Epithelial cell of proximal tubule (primary cell): ENCODE measurements at regions not wholly inside any gene's neighbourhood (a gene's known extent, or its start where the extent isn't known, plus 50 kb on each side); places are given as distances from the start of the nearest gene placed in this dataset.

Experiments used
- DNase-seq: peaks from one replicate; pipeline ENCODE4 v3.0.0-alpha.2; 2011; ENCODE audit warnings: low read depth
- H3K4me3 ChIP-seq: 2 replicates; pipeline ENCODE4 v1.5.1; 2011; ENCODE audit warnings: low read depth, mild to moderate bottlenecking, low read length
- TF ChIP-seq, protein P1 (sequence below): conservative IDR thresholded peaks from 2 replicates; pipeline ENCODE4 v1.5.1; 2012; ENCODE audit warnings: low read depth, mild to moderate bottlenecking, low read length

DNA sequence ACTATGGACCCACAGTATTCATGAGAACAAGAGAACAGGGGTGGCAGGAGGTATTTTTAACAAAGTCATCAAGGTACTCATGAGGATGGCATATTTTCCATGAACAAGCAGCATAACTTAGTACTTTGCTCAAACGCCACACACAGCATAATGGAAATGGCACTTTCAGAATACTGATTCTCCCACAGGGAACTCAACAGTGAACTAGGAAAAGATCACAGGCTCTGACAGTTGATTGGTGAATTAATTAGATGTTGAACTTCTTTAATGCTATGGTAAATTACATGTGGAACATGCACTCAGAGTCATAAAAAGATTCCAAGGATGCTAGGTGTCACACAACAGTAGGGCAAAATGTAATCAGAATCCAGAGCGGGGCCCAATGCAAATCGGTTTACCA, 1088.6 kb upstream of the C9orf72 start:
- TF ChIP-seq, protein P1, sequence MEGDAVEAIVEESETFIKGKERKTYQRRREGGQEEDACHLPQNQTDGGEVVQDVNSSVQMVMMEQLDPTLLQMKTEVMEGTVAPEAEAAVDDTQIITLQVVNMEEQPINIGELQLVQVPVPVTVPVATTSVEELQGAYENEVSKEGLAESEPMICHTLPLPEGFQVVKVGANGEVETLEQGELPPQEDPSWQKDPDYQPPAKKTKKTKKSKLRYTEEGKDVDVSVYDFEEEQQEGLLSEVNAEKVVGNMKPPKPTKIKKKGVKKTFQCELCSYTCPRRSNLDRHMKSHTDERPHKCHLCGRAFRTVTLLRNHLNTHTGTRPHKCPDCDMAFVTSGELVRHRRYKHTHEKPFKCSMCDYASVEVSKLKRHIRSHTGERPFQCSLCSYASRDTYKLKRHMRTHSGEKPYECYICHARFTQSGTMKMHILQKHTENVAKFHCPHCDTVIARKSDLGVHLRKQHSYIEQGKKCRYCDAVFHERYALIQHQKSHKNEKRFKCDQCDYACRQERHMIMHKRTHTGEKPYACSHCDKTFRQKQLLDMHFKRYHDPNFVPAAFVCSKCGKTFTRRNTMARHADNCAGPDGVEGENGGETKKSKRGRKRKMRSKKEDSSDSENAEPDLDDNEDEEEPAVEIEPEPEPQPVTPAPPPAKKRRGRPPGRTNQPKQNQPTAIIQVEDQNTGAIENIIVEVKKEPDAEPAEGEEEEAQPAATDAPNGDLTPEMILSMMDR = no peak
- DNase-seq = no peak
- no peak overlapping the region for H3K4me3 ChIP-seq

DNA sequence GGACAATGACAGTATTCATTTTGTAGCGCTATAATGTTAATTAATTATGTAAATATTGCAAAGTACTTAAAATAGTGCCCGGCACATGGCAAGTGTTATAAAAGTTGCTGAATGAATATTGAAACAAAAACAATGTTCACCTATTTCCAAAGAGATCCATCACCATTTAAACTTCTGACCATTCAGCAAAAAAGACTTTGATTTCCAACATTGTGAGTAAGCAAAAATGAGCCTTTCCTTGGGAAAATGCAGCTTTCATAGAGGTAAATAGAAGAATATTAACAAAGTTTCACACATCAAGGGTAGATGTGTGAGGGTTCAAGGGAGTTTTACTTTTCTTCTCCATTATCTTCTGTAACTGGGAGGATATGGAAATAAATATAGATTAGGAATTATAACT, 1089.4 kb upstream of the C9orf72 start:
- TF ChIP-seq, protein P1 = no peak
- DNase-seq = no peak
- no peak overlapping the region for H3K4me3 ChIP-seq

DNA sequence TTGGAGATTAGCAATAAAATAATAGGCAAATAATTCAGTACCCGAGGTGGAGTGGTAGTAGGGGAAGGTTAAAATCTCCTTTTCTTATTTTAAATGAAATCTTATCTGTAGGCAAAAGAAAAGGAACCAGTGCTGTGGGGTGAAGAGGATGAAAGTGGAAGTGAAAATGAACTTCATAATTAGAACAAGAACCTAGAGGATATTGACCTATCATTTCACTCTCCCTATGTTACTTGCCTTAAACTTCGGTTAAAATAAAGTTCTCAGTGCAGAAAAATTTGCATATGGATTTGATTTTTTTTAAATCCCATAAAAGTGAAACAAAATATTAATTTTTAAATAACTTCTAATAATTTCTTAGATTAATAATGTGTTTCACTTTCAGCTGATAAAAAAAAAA, 1094.9 kb upstream of the C9orf72 start:
- TF ChIP-seq, protein P1 = no peak
- no peak overlapping the region for H3K4me3 ChIP-seq
- no peak for DNase-seq

DNA sequence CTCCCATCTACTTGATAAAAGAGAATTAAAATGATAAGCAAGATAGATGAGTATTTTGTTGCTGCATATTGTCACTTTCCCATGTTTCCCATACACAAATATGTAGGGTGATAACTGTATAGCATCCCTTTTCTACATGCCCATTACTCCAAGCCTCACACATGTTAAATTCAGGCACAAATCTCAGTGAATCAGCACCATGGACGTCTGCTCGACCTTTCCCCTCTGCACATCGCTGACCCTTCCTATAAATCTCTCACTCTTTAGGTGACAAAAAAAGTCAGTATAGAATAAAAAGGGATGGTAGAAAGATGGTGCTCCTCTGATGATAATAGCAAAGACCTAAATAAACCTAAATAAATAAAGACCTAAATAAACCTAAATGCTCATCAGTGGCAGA, 1097.7 kb upstream of the C9orf72 start:
- TF ChIP-seq, protein P1 = no peak
- DNase-seq = no peak
- no peak overlapping the region for H3K4me3 ChIP-seq

DNA sequence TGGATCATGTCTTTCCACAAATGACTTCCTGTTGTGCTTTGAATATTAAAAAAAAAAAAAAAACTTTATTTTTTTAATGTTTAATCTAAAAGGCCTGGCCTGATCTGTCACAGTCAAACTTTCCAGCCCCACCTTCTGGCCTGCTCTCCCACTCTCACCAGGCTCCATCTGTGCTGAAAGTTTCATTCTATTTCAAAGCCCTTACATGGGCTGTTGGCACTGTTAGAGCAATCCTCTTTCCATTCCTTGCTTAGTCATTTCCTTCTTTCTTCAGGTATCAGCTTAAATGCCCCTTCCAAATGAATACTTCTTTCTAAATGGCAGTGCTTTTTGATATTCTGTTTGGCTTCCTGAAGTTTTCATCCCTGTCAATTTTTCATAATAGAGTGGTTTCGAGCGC, 1104.8 kb upstream of the C9orf72 start:
- H3K4me3 ChIP-seq = no peak overlapping the region
- DNase-seq = no peak
- TF ChIP-seq, protein P1 = no peak

DNA sequence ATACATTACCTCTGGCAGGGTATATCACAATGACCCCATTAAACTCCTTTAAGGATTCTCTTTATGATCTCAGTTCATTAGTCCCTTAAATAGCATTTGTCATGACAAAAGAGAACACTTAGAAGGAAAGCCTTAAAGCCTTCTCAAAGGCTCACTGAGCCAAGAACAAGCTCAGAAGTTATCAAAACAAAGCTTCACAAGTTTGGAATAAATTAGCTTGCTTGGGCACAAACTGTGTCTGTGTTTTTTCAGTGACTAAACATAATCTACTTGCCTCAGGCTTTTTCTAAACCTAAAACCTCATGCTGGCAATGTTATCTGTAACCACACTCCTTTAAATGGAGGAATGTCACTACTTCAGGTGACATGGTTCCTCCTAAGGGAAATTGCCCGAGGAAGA, 1114.9 kb upstream of the C9orf72 start:
- TF ChIP-seq, protein P1 = no peak
- H3K4me3 ChIP-seq = no peak overlapping the region
- peak; percentile 25 for DNase-seq

DNA sequence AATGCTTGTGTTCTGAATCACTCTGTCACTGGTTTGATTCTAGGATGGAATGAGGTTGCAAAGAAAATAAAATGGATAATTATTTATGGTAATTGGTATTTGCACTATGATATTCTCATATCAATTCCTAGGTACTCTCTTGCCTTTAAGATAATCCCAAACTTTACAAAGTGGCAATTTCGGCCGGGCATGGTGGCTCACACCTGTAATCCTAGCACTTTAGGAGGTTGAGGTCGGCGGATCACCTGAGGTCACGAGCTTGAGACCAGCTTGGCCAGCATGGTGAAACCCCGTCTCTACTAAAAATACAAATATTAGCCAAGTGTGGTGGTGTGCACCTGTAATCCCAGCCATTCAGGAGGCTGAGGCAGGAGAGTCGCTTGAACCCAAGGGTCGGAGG, 1118.7 kb upstream of the C9orf72 start:
- TF ChIP-seq, protein P1 = no peak
- no peak for DNase-seq
- H3K4me3 ChIP-seq = no peak overlapping the region
